Activated effector memory CD4-positive, alpha-beta T cell treated with anti-CD3 and anti-CD28 coated beads, Interleukin-2, amount 50 U/mL, for 16 hours (primary cell): ENCODE measurements at regions not wholly inside any gene's neighbourhood (a gene's known extent, or its start where the extent isn't known, plus 50 kb on each side); places are given as distances from the start of the nearest gene placed in this dataset.

Source experiments
- DNase-seq: peaks from one replicate; pipeline ENCODE4 v3.0.0-alpha.2; 2020

DNA sequence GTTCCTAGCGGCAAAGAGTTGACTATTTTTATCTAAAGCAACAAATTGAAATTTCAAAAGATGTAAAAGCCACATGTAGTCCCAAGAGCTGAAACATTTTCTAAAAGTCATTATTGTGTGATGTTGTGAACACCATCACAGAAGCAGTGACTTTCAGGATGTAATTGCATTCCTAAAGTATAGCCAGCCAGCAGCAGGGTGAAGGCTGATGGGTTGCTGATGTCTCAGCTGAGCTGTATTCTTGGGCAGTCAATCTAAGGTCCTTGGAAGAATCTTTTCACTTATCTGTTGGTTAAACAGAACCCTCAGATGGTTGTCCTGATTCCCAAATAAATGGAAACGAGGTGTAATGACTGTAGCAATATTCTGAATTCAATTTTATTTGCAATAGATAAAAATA lies 237.4 kb upstream of the WWC1 start:
- DNase-seq: no peak

GRCh38 chr5:168055141-168055683 lies 236.2 kb upstream of the WWC1 start:
- DNase-seq: no peak

- DNase-seq: no peak
These were observed 235.5 kb upstream of the WWC1 start for GRCh38 chr5:168055961-168056360.

- DNase-seq: no peak
These were observed 234.8 kb upstream of the WWC1 start for GRCh38 chr5:168056499-168057182.

GRCh38 chr5:168057905-168058304 lies 233.5 kb upstream of the WWC1 start:
- no peak for DNase-seq

GRCh38 chr5:168059131-168059530 lies 232.3 kb upstream of the WWC1 start:
- no peak for DNase-seq

DNA sequence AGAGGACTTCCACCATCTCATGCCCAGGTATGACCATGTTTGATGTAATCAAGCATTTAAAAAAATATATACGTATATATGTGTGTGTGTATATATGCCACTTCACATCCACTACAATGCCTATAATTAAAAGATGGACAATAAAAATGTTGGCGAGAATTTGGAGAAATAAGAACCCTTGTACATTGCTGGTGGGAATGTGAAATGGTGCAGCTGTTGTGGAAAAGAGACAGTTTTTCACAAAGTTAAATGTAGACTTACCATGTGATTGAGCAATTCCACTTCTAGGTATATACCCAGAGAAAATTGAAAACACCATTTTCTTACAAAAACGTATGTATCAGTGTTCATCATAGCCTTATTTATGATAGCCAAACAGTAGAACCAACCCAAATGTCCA lies 229.2 kb upstream of the WWC1 start:
- no peak for DNase-seq

- DNase-seq: no peak
These were observed 227.0 kb upstream of the WWC1 start for GRCh38 chr5:168064457-168064856.

DNA sequence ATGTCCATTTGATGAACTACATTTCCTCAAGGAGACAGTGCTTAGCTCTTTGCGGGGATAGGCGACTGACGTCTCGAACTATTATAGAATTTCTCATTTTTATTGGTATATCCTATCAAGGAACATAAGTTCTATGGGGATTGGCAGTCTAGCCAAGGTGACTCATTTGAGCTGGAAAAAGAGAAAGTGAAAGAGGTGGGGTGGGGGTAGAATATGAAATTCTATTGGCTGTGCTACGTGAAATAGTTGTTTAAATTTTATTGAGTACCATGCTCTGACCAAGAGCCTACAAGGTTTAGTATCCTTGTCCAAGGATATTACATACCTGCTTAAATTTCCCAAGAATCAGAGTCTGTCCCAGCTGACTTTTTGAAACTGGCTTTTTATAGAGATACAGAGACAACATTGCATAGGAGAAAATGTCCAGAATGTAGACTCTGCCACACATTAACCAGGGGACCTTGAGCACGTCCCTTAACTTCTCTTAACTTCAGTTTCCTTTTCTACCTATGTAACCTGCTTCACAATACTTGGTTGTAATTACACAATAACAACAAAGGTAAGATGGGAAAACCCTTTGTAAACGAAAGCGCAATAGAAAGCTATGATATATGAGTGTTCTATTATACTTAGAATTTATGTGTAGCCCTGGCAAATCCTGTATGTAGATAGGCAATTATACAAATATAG lies 226.4 kb upstream of the WWC1 start:
- no peak for DNase-seq

DNA sequence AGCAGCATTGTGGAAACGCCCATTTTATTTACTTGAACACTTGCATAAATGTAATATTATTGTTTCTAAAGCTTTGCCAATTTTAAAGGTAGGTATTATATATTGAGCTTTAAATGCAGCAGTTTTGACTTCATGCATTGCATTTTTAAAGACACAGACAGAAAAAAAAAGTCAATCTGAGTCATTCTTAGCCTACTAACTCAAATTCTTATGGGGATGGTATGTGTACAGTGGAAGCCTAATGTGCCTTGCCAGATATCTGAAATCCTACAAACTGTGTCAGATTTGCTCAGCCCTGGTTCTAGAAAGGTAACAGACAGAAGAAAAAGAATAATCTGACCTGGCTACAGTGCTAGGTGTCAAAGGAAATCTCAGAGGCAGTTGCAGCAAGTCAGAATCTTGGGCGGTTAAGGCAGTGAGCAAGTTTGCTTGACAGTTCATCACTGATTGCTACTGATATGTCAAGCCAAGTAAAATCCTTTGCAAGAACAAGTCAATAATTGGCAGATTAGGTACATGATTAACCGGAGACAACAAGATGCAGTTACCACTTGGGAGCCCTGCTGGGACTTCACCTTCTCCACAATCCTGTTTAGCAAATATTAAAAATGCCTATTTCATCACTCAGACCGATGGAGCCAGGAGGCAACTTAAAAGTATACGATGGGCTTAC lies 224.8 kb upstream of the WWC1 start:
- no peak for DNase-seq

- no peak for DNase-seq
These were observed 220.7 kb upstream of the WWC1 start for GRCh38 chr5:168070761-168071160.

- no peak for DNase-seq
These were observed 218.8 kb upstream of the WWC1 start for GRCh38 chr5:168072665-168073064.

GRCh38 chr5:168073311-168073710 lies 218.1 kb upstream of the WWC1 start:
- no peak for DNase-seq

- DNase-seq: no peak
These were observed 217.2 kb upstream of the WWC1 start for GRCh38 chr5:168073991-168074800.

- DNase-seq: no peak
These were observed 216.1 kb upstream of the WWC1 start for GRCh38 chr5:168075387-168075786.

DNA sequence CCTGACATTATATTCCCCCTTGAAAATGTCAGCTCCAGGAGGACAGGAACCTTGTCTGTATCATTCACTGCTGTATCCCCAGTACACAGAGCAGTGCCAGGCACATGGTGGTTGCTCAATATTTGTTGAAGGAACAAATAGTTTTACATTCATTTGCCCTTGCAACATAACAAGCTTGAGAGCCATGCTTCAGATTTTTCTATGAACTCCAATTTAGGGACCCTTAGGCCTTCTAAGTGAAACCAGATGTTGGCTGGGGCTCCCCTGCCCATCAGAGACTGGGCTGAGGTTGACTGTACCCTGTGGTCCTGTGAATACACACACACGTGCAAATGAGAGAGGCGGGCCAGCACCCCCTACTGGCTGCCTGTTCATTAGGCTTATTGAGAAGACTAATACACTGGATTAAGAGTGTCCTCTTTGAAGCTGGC lies 214.9 kb upstream of the WWC1 start:
- DNase-seq: no peak

GRCh38 chr5:168085261-168086031 lies 206.0 kb upstream of the WWC1 start:
- no peak for DNase-seq

- no peak for DNase-seq
These were observed 205.3 kb upstream of the WWC1 start for GRCh38 chr5:168086104-168086610.

DNA sequence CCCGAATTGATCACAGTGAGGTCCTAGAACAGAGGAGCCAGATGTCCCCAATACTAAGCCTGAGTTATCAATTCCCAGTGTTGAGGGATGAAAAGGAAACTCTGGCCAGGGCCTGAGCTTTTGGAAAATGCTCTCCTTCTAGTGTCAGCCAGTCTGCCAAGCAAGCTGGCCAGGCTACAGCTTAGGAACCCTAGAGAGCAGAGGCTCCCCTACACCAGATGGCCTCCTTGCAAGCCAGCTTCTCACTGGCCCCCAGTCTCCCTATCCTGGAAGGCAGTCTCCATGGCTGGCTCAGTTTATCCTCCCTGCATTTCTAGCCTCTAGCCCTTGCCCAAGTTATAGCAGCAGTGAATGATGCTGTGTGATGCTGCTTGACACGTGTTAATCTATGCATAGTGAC lies 204.7 kb upstream of the WWC1 start:
- DNase-seq: no peak

- DNase-seq: no peak
These were observed 202.9 kb upstream of the WWC1 start for GRCh38 chr5:168088410-168089173.

GRCh38 chr5:168089201-168089887 lies 202.1 kb upstream of the WWC1 start:
- no peak for DNase-seq
